H9 (cell line): ENCODE measurements at regions not wholly inside any gene's neighbourhood (a gene's known extent, or its start where the extent isn't known, plus 50 kb on each side); places are given as distances from the start of the nearest gene placed in this dataset.

Experiments
- DNase-seq: peaks from one replicate; pipeline ENCODE4 v3.0.0-alpha.2; 2017
- H2AFZ ChIP-seq: one replicate; pipeline ENCODE4 v1.6.1; 2013; ENCODE audit warnings: mild to moderate bottlenecking, low read length, control low read depth, moderate library complexity
- H2AK5ac ChIP-seq: 2 replicates; pipeline ENCODE4 v1.6.1; 2013; ENCODE audit warnings: low read length, control low read depth, mixed read lengths; ENCODE audit not compliant: insufficient read length
- H2BK120ac ChIP-seq: one replicate; pipeline ENCODE4 v1.6.1; 2013; ENCODE audit warnings: low read depth, mild to moderate bottlenecking, low read length, control low read depth, inconsistent platforms; ENCODE audit not compliant: poor library complexity, severe bottlenecking
- H2BK12ac ChIP-seq: 2 replicates; pipeline ENCODE4 v1.6.1; 2013; ENCODE audit warnings: low read length, control low read depth, mixed read lengths, low read depth; ENCODE audit not compliant: insufficient read length
- H2BK15ac ChIP-seq: 2 replicates; pipeline ENCODE4 v1.6.1; 2013; ENCODE audit warnings: low read depth, low read length, control low read depth
- H2BK20ac ChIP-seq: one replicate; pipeline ENCODE4 v1.6.1; 2013; ENCODE audit warnings: low read depth, mild to moderate bottlenecking, low read length, control low read depth, inconsistent platforms; ENCODE audit not compliant: poor library complexity, severe bottlenecking
- H2BK5ac ChIP-seq: 2 replicates; pipeline ENCODE4 v1.6.1; 2013; ENCODE audit warnings: low read length, control low read depth, mixed read lengths; ENCODE audit not compliant: insufficient read length
- H3K14ac ChIP-seq: 2 replicates; pipeline ENCODE4 v1.6.1; 2013; ENCODE audit warnings: low read length, control low read depth; ENCODE audit not compliant: insufficient read depth
- H3K18ac ChIP-seq: 2 replicates; pipeline ENCODE4 v1.6.1; 2013; ENCODE audit warnings: low read depth, mild to moderate bottlenecking, mixed read lengths, low read length, control low read depth; ENCODE audit not compliant: insufficient read length
- H3K23ac ChIP-seq: 2 replicates; pipeline ENCODE4 v1.6.1; 2013; ENCODE audit warnings: low read length, control low read depth, mixed read lengths, low read depth; ENCODE audit not compliant: insufficient read length
- H3K23me2 ChIP-seq: 2 replicates; pipeline ENCODE4 v1.6.1; 2013; ENCODE audit warnings: low read depth, mild to moderate bottlenecking, mixed read lengths, low read length, control low read depth; ENCODE audit not compliant: insufficient read length, poor library complexity, severe bottlenecking
- H3K27ac ChIP-seq: 2 replicates; pipeline ENCODE4 v1.5.1; 2013; ENCODE audit warnings: low read length, control low read depth, mixed read lengths, low read depth; ENCODE audit not compliant: insufficient read length
- H3K27me3 ChIP-seq: 2 replicates; pipeline ENCODE4 v1.6.1; 2013; ENCODE audit warnings: low read length, control low read depth, inconsistent platforms; ENCODE audit not compliant: insufficient read depth
- H3K4ac ChIP-seq: 2 replicates; pipeline ENCODE4 v1.6.1; 2013; ENCODE audit warnings: low read depth, mild to moderate bottlenecking, control low read depth, inconsistent platforms, low read length, moderate library complexity
- H3K4me1 ChIP-seq: 2 replicates; pipeline ENCODE4 v1.6.1; 2013; ENCODE audit warnings: low read length, control low read depth, inconsistent platforms; ENCODE audit not compliant: insufficient read depth
- H3K4me2 ChIP-seq: 2 replicates; pipeline ENCODE4 v1.6.1; 2013; ENCODE audit warnings: low read length, control low read depth, mixed read lengths; ENCODE audit not compliant: insufficient read length, insufficient read depth
- H3K56ac ChIP-seq: 2 replicates; pipeline ENCODE4 v1.6.1; 2013; ENCODE audit warnings: low read depth, mild to moderate bottlenecking, mixed read lengths, low read length, control low read depth; ENCODE audit not compliant: insufficient read length
- H3K79me1 ChIP-seq: 2 replicates; pipeline ENCODE4 v1.6.1; 2013; ENCODE audit warnings: low read depth, mild to moderate bottlenecking, moderate library complexity, low read length, control low read depth, inconsistent platforms; ENCODE audit not compliant: insufficient read depth, poor library complexity, severe bottlenecking
- H3K79me2 ChIP-seq: 2 replicates; pipeline ENCODE4 v1.6.1; 2013; ENCODE audit warnings: low read length, control low read depth, inconsistent platforms; ENCODE audit not compliant: insufficient read depth
- H3K9ac ChIP-seq: 2 replicates; pipeline ENCODE4 v1.6.1; 2013; ENCODE audit warnings: low read length, control low read depth, mixed read lengths; ENCODE audit not compliant: insufficient read length; ENCODE audit errors: extremely low read depth
- H3K9me3 ChIP-seq: one replicate; pipeline ENCODE4 v1.6.1; 2013; ENCODE audit warnings: low read depth, low read length, inconsistent platforms; ENCODE audit not compliant: control insufficient read depth
- H3T11ph ChIP-seq: one replicate; pipeline ENCODE4 v1.6.1; 2013; ENCODE audit warnings: mild to moderate bottlenecking, low read length, control low read depth, inconsistent platforms
- H4K20me1 ChIP-seq: one replicate; pipeline ENCODE4 v1.6.1; 2013; ENCODE audit not compliant: control insufficient read depth, insufficient read length, insufficient read depth
- H4K5ac ChIP-seq: 2 replicates; pipeline ENCODE4 v1.6.1; 2013; ENCODE audit warnings: low read depth, mild to moderate bottlenecking, mixed read lengths, low read length, control low read depth; ENCODE audit not compliant: insufficient read length
- H4K8ac ChIP-seq: replicated peaks from 2 replicates; pipeline ENCODE4 v1.6.1; 2013; ENCODE audit warnings: low read length, control low read depth, mixed read lengths, low read depth; ENCODE audit not compliant: insufficient read length
- H4K91ac ChIP-seq: 2 replicates; pipeline ENCODE4 v1.6.1; 2013; ENCODE audit warnings: low read depth, mild to moderate bottlenecking, moderate library complexity, mixed read lengths, low read length, control low read depth; ENCODE audit not compliant: insufficient read length
- H3K27ac Mint-ChIP-seq, 3 experiments: 2 replicates in 2 of 3; 3 replicates in 1 of 3; pipeline ENCODE4 v1.8.0; 2020 to 2021; ENCODE audit warnings: mixed read lengths in 3 of 3, mild to moderate bottlenecking in 1 of 3, moderate library complexity in 1 of 3
- H3K27me3 Mint-ChIP-seq: 2 replicates; pipeline ENCODE4 v1.8.0; 2021; ENCODE audit warnings: low read depth, mild to moderate bottlenecking, moderate library complexity, mixed read lengths
- H3K36me3 Mint-ChIP-seq, 3 experiments: 2 replicates in 2 of 3; 3 replicates in 1 of 3; pipeline ENCODE4 v1.8.0; 2020 to 2021; ENCODE audit warnings: low read depth in 3 of 3, mixed read lengths in 3 of 3; ENCODE audit not compliant: insufficient read depth in 1 of 3
- H3K4me1 Mint-ChIP-seq, 2 experiments: 2 replicates each; pipeline ENCODE4 v1.8.0; 2020; ENCODE audit warnings: mixed read lengths in 2 of 2
- H3K4me3 Mint-ChIP-seq, 2 experiments: 2 replicates in 1 of 2; 3 replicates in 1 of 2; pipeline ENCODE4 v1.8.0; 2020 to 2021; ENCODE audit warnings: mild to moderate bottlenecking in 2 of 2, mixed read lengths in 2 of 2, moderate library complexity in 1 of 2
- H3K9me3 Mint-ChIP-seq, 2 experiments: 2 replicates in 1 of 2; 3 replicates in 1 of 2; pipeline ENCODE4 v1.8.0; 2020; ENCODE audit warnings: mild to moderate bottlenecking in 2 of 2, mixed read lengths in 2 of 2, moderate library complexity in 1 of 2
- CTCF ChIP-seq: fragments of 200-600 bp; sonication (generic); conservative IDR thresholded peaks from 3 replicates; pipeline ENCODE4 v1.8.0; 2021; ENCODE audit warnings: antibody characterized with exemption, mild to moderate bottlenecking
- WGBS: extraction: QIAGEN DNeasy Blood & Tissue Kit; methylation state at CpG from one replicate; pipeline ENCODE4 v1.1.7; 2013; ENCODE audit warnings: missing lambda C conversion rate, low lambda C conversion rate, mixed read lengths; ENCODE audit not compliant: insufficient read length; ENCODE audit errors: extremely low coverage; 5-methylcytosine and 5-hydroxymethylcytosine counted together

GRCh38 chr2:58535182-58535581, 294.1 kb upstream of the FANCL start:
- Histone ChIP-seq H3K4me1 (peaks cover 17% of the 10 kb centered on the region; the same call in 1 of the 2 replicates), H3K23me2 (no peaks in the 10 kb centered on the region), H3K14ac (no peak overlapping the region), H2BK5ac (no peak overlapping the region), H4K20me1 (no peaks in the 10 kb centered on the region), H3K4ac (no peak overlapping the region), H3K23ac (no peak overlapping the region), H3K56ac (no peak overlapping the region), H2BK15ac (no peak overlapping the region), H3K27ac (peak overlapping the region; percentile 35), H3K9ac (no peak overlapping the region), H3K79me1 (no peaks in the 10 kb centered on the region), H3K9me3 (no peaks in the 10 kb centered on the region), H3K18ac (no peak overlapping the region), H2AFZ (no peak overlapping the region), H2AK5ac (no peak overlapping the region), H3T11ph (no peak overlapping the region), H3K27me3 (no peaks in the 10 kb centered on the region), H2BK120ac (no peak overlapping the region), H3K4me2 (no peak overlapping the region), H4K8ac (no peak overlapping the region), H2BK12ac (no peak overlapping the region), H4K5ac (no peak overlapping the region), H3K79me2 (no peaks in the 10 kb centered on the region), H2BK20ac (no peak overlapping the region), H4K91ac (no peak overlapping the region)
- no peak for TF ChIP-seq CTCF
- H3K4me3 Mint-ChIP-seq = peak overlapping the region in 1 of 2 experiments; percentile 34; a peak in 1 of 5 replicates
- H3K9me3 Mint-ChIP-seq = no peaks in the 10 kb centered on the region
- peaks cover 60 to 67% of the 10 kb centered on the region in 2 experiments for H3K4me1 Mint-ChIP-seq
- peak overlapping the region; percentile 14 to 97 (median 69); a peak in 5 of 7 replicates for H3K27ac Mint-ChIP-seq
- no peaks in the 10 kb centered on the region for H3K27me3 Mint-ChIP-seq
- WGBS = no CpG with 5 or more reads among the region's 1 CpG
- H3K36me3 Mint-ChIP-seq = no peaks in the 10 kb centered on the region
- peak; percentile 74 for DNase-seq
